SU-DHL-6 (cell line): ENCODE measurements at regions not wholly inside any gene's neighbourhood (a gene's known extent, or its start where the extent isn't known, plus 50 kb on each side); places are given as distances from the start of the nearest gene placed in this dataset.

Experiments
- EZH2phosphoT487 ChIP-seq: fragments of 200-600 bp; sonication (generic), shearing (Covaris generic); conservative IDR thresholded peaks from 2 replicates; pipeline ENCODE4 v1.6.1; 2018; ENCODE audit warnings: mild to moderate bottlenecking, antibody characterized with exemption, low read length, moderate library complexity, mixed read lengths
- TF ChIP-seq, protein P1 (sequence below): fragments of 200-600 bp; sonication (generic); IDR thresholded peaks from one replicate; pipeline ENCODE4 v1.5.1; 2017; ENCODE audit warnings: antibody characterized with exemption, mild to moderate bottlenecking, low read length, moderate library complexity; ENCODE audit not compliant: insufficient read depth, poor library complexity, severe bottlenecking

DNA sequence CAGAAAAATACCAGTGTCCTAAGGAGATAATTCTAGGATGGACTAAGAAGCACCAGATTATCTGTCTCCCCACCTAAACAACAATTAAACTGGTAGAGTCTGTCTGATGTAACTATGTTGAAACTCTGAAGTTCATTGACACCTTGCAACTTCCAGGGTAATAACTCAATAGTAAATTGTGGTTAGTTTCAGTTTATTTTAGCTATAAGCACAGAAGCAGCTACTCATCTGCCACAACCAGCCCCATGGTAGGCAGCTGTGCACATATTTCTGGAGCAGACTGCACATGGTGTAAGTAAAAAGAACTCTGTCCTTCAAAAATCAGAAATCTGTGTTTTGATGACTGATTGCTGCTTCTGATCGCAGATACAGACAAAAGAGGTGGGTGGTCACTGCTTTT, 852.1 kb downstream of the CDH11 start:
- TF ChIP-seq, protein P1, sequence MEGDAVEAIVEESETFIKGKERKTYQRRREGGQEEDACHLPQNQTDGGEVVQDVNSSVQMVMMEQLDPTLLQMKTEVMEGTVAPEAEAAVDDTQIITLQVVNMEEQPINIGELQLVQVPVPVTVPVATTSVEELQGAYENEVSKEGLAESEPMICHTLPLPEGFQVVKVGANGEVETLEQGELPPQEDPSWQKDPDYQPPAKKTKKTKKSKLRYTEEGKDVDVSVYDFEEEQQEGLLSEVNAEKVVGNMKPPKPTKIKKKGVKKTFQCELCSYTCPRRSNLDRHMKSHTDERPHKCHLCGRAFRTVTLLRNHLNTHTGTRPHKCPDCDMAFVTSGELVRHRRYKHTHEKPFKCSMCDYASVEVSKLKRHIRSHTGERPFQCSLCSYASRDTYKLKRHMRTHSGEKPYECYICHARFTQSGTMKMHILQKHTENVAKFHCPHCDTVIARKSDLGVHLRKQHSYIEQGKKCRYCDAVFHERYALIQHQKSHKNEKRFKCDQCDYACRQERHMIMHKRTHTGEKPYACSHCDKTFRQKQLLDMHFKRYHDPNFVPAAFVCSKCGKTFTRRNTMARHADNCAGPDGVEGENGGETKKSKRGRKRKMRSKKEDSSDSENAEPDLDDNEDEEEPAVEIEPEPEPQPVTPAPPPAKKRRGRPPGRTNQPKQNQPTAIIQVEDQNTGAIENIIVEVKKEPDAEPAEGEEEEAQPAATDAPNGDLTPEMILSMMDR: no peak
- TF ChIP-seq EZH2phosphoT487: no peak
